ENCODE measurements at regions not wholly inside any gene's neighbourhood (a gene's known extent, or its start where the extent isn't known, plus 50 kb on each side); places are given as distances from the start of the nearest gene placed in this dataset.

GRCh38 chr15:53305554-53305953 is 453.9 kb downstream of the WDR72 start:
- no peak for DNase-seq (ENCODE audit: low read depth in 1 of 2, low spot score in 1 of 2)
- Histone ChIP-seq H3K27ac (replicated peaks) (no peak overlapping the region), H3K27me3 (ENCODE audit: insufficient read depth, poor library complexity, severe bottlenecking) (no peaks in the 10 kb centered on the region), H3K4me3 (replicated peaks; ENCODE audit: insufficient read depth, low read length) (no peak overlapping the region)
- TF ChIP-seq CTCF (IDR thresholded peaks at IDR 0.05; ENCODE audit: insufficient read depth, low read length) = no peak
- TF ChIP-seq POLR2AphosphoS5 (IDR thresholded peaks at IDR 0.05; ENCODE audit: low read depth) = no peak
- TF ChIP-seq GABPA (IDR thresholded peaks at IDR 0.05; ENCODE audit: low read depth) = no peak
- TF ChIP-seq REST (IDR thresholded peaks at IDR 0.05; ENCODE audit: insufficient replicate concordance, low read depth) = no peak
- TF ChIP-seq SPI1 (IDR thresholded peaks at IDR 0.05; ENCODE audit: borderline replicate concordance, low read depth) = no peak

- TF ChIP-seq REST (IDR thresholded peaks at IDR 0.05; ENCODE audit: insufficient replicate concordance, low read depth) = no peak
- TF ChIP-seq POLR2AphosphoS5 (IDR thresholded peaks at IDR 0.05; ENCODE audit: low read depth) = no peak
- TF ChIP-seq SPI1 (IDR thresholded peaks at IDR 0.05; ENCODE audit: borderline replicate concordance, low read depth) = no peak
- no peak for TF ChIP-seq GABPA (IDR thresholded peaks at IDR 0.05; ENCODE audit: low read depth)
- TF ChIP-seq CTCF (IDR thresholded peaks at IDR 0.05; ENCODE audit: insufficient read depth, low read length) = no peak
- Histone ChIP-seq H3K27ac (replicated peaks) (no peak overlapping the region), H3K4me3 (replicated peaks; ENCODE audit: insufficient read depth, low read length) (no peak overlapping the region), H3K27me3 (ENCODE audit: insufficient read depth, poor library complexity, severe bottlenecking) (no peaks in the 10 kb centered on the region)
- DNase-seq (ENCODE audit: low read depth in 1 of 2, low spot score in 1 of 2) = no peak
Measured at GRCh38 chr15:53305101-53305500, 454.4 kb downstream of the WDR72 start.

GRCh38 chr15:53297828-53298227 is 461.6 kb downstream of the WDR72 start:
- TF ChIP-seq SPI1 (IDR thresholded peaks at IDR 0.05; ENCODE audit: borderline replicate concordance, low read depth) (no peak), GABPA (IDR thresholded peaks at IDR 0.05; ENCODE audit: low read depth) (no peak), CTCF (IDR thresholded peaks at IDR 0.05; ENCODE audit: insufficient read depth, low read length) (no peak), REST (IDR thresholded peaks at IDR 0.05; ENCODE audit: insufficient replicate concordance, low read depth) (no peak), POLR2AphosphoS5 (IDR thresholded peaks at IDR 0.05; ENCODE audit: low read depth) (no peak)
- DNase-seq (ENCODE audit: low read depth in 1 of 2, low spot score in 1 of 2) = no peak
- no peak overlapping the region for H3K4me3 ChIP-seq (replicated peaks; ENCODE audit: insufficient read depth, low read length)
- H3K27ac ChIP-seq (replicated peaks) = no peak overlapping the region
- no peaks in the 10 kb centered on the region for H3K27me3 ChIP-seq (ENCODE audit: insufficient read depth, poor library complexity, severe bottlenecking)

All from HL-60 (cell line).